ENCODE measurements at regions not wholly inside any gene's neighbourhood (a gene's known extent, or its start where the extent isn't known, plus 50 kb on each side); places are given as distances from the start of the nearest gene placed in this dataset.

DNA sequence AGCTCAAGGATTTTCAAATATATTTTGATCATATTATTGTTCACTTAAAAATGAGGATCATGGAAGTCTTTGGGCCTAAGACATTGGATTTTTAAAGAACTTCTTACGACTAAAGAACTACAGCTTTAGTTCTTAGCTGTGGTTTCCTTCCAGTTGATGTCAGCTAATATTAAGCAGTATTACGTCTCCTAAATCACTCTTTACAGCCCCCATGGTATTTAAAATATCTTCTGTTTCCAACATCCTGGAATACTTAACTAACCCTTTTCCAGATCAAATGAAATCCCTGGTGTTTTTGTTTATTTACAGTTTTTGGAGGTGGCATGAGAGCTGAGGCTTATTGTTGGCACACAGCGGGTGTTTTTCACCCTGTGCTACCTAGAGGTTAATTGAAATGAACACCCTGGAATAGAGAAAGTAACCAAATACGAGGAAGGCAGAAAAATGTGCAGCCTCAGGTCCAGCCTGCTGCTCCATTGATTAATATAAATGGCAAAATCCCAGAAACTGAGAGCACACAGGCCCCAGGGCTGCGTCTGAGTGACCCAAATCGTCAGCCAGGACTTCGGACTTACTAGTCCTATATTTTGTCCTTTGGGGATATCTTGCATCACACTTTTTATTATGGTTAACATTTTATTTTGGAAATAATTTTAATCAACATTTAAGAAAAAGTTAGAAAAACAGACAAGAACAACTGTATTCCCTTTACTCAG is 52.3 kb upstream of the ICE1 start:
- no peaks in the 10 kb centered on the region for H3K27me3 ChIP-seq (ENCODE audit: insufficient read depth in 3 of 3, low read length in 2 of 3)
- TF ChIP-seq, protein P1, sequence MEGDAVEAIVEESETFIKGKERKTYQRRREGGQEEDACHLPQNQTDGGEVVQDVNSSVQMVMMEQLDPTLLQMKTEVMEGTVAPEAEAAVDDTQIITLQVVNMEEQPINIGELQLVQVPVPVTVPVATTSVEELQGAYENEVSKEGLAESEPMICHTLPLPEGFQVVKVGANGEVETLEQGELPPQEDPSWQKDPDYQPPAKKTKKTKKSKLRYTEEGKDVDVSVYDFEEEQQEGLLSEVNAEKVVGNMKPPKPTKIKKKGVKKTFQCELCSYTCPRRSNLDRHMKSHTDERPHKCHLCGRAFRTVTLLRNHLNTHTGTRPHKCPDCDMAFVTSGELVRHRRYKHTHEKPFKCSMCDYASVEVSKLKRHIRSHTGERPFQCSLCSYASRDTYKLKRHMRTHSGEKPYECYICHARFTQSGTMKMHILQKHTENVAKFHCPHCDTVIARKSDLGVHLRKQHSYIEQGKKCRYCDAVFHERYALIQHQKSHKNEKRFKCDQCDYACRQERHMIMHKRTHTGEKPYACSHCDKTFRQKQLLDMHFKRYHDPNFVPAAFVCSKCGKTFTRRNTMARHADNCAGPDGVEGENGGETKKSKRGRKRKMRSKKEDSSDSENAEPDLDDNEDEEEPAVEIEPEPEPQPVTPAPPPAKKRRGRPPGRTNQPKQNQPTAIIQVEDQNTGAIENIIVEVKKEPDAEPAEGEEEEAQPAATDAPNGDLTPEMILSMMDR (IDR thresholded peaks at IDR 0.05) = no peak
- no peak overlapping the region for H3K4me3 ChIP-seq
- ATAC-seq (no peak), DNase-seq (no peak)
- 81 to 84% (median 83%) methylated on average over 7 of the region's 7 CpGs for WGBS, 3 donors
- H3K4me1 ChIP-seq = no peaks in the 10 kb centered on the region
- no peaks in the 10 kb centered on the region for H3K9me3 ChIP-seq
- no peaks in the 10 kb centered on the region for H3K36me3 ChIP-seq (ENCODE audit: insufficient read depth in 1 of 2, low read depth in 1 of 2)
- H3K27ac ChIP-seq = no peak overlapping the region
- intact Hi-C loops (cut with DNase I) = no loop called here

DNA sequence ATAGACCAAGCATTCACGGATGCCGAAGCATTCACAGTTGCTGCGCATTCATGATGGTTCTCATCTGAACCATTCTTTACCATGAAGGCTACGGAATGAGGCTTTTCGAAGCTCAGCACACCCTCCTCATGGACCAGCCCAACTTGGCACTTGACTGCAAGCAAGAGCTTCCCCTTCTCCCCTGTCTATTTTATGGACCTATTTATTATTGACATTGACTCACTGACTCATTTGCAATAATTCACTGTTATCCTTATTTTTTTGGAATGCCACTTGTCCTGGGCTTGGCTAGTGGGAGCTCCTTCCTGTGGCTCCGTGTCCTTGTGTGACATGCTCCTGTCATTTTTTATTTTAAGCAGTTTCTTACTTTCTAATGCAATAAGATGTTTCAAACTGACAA is 51.5 kb upstream of the ICE1 start:
- Histone ChIP-seq H3K36me3 (ENCODE audit: insufficient read depth in 1 of 2, low read depth in 1 of 2) (no peaks in the 10 kb centered on the region), H3K9me3 (no peaks in the 10 kb centered on the region), H3K27me3 (ENCODE audit: insufficient read depth in 3 of 3, low read length in 2 of 3) (no peaks in the 10 kb centered on the region), H3K4me1 (no peaks in the 10 kb centered on the region), H3K4me3 (no peak overlapping the region), H3K27ac (no peak overlapping the region)
- intact Hi-C loops (cut with DNase I) = no loop called here
- ATAC-seq = no peak
- DNase-seq = no peak
- WGBS, 3 donors = 94 to 96% (median 95%) methylated on average over 6 of the region's 6 CpGs
- TF ChIP-seq, protein P1 (IDR thresholded peaks at IDR 0.05) = no peak

DNA sequence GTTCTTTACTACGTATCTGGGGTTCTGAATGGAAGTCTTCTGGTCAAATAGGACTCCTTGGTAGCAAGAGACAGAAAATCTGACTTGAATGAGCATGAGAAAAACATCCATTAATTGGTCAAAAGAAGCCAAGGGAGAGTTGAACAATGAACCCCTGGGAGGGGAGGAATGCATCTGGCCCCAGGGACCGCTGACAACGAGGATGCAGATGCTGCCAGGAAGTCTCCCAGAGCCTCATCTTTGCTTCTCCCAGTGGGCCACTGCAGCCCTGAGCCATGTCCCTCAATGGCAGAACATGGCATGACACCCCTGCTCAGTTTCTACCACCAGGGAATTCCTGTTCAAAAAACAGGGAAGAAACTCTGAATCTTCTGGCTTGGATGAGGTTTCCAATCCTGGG is 50.5 kb upstream of the ICE1 start:
- Histone ChIP-seq H3K27me3 (ENCODE audit: insufficient read depth in 3 of 3, low read length in 2 of 3) (no peaks in the 10 kb centered on the region), H3K4me3 (no peak overlapping the region), H3K36me3 (ENCODE audit: insufficient read depth in 1 of 2, low read depth in 1 of 2) (no peaks in the 10 kb centered on the region), H3K4me1 (no peaks in the 10 kb centered on the region), H3K27ac (no peak overlapping the region), H3K9me3 (no peaks in the 10 kb centered on the region)
- TF ChIP-seq, protein P1 (IDR thresholded peaks at IDR 0.05) = no peak
- no peak for DNase-seq
- no peak for ATAC-seq
- intact Hi-C loops (cut with DNase I) = no loop called here
- 74 to 78% (median 76%) methylated on average over 3 of the region's 3 CpGs for WGBS, 3 donors

DNA sequence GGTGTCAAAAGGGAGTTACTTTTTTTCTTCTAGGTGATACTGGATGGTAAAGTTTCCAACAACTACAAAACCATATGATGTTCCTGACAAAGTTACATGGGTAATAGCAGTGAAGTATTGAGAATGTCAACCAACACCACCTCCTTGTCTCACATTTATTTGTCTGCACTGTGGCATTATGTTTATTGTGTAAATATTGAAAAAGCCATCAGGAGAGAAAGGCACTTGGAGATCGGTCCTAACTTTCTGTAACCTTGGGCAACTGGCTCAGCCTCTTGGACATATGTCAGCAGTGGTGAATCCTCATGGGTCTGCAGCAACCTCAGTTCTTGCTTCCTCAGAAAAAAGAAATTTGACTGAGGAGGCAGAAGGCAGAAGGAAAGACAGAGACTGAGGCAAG is 50.0 kb upstream of the ICE1 start:
- TF ChIP-seq, protein P1 (IDR thresholded peaks at IDR 0.05) = no peak
- H3K27me3 ChIP-seq (ENCODE audit: insufficient read depth in 3 of 3, low read length in 2 of 3) = no peaks in the 10 kb centered on the region
- no peak for DNase-seq
- no peak for ATAC-seq
- H3K36me3 ChIP-seq (ENCODE audit: insufficient read depth in 1 of 2, low read depth in 1 of 2) = no peaks in the 10 kb centered on the region
- no peaks in the 10 kb centered on the region for H3K4me1 ChIP-seq
- H3K9me3 ChIP-seq = no peaks in the 10 kb centered on the region
- H3K27ac ChIP-seq = peak overlapping the region; percentile 23
- intact Hi-C loops (cut with DNase I) = no loop called here
- 41 to 54% (median 46%) methylated on average over 1 of the region's 1 CpG for WGBS, 3 donors
- no peak overlapping the region for H3K4me3 ChIP-seq
